ENCODE measurements at regions not wholly inside any gene's neighbourhood (a gene's known extent, or its start where the extent isn't known, plus 50 kb on each side); places are given as distances from the start of the nearest gene placed in this dataset.

DNA sequence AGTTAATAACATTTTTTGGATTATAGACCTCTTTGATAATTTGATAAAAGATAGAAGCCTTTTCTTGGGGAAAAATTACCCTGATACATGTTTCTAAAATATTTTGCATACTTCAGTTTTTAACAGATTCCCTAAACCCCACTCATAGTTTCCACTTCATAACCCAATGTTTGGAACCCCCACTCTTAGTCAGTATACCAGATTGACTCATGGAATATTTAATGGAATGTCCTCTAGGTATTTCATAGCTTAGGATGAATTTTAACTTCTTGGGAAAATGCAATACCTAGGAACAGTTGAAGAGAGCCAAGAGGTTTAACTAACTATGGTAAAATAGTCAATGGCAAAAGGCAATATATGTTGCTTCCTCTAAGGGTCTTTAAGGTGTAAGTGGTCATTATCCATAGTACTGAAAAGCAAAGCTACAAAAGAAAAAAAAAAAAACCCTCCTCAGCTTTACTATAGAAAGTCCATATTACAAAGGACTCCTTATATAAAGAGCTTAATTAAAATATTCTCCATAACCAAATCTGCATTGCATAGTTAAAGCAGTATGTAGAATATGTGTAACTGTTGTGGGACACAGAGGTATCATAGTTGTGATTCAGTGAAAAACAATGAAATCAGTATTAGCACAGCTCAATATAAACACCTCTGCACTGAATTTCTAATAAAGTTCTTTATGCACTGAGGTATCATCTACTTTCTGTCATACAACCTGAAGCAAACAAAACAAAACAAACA, 159.9 kb downstream of the PCDH7 start:
- DNase-seq = no peak

DNA sequence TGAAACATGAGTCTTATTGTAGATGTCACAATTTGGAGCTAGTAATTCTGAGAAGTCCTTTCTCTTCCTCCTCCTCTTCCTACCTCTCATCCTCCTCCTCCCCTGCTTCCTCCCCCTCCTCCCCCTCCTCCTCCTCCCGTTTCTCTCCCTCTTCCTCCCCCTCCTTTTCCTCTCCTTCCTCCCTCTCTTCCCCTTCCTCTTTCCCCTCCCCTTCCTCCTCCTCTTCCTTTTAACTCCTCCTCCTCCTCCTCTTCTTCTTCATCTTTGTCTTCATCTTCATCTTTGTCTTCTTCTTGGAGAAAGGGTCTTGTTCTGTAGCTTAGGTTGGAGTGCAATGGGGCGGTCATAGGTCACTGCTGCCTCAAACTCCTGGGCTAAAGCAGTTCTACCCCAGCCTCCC, 161.8 kb downstream of the PCDH7 start:
- no peak for DNase-seq

GRCh38 chr4:30882443-30882842, 162.3 kb downstream of the PCDH7 start:
- DNase-seq = no peak

- no peak for DNase-seq
Measured at GRCh38 chr4:30882995-30883675, 163.0 kb downstream of the PCDH7 start.

- DNase-seq = no peak
Measured at GRCh38 chr4:30901461-30902451, 181.6 kb downstream of the PCDH7 start.

DNA sequence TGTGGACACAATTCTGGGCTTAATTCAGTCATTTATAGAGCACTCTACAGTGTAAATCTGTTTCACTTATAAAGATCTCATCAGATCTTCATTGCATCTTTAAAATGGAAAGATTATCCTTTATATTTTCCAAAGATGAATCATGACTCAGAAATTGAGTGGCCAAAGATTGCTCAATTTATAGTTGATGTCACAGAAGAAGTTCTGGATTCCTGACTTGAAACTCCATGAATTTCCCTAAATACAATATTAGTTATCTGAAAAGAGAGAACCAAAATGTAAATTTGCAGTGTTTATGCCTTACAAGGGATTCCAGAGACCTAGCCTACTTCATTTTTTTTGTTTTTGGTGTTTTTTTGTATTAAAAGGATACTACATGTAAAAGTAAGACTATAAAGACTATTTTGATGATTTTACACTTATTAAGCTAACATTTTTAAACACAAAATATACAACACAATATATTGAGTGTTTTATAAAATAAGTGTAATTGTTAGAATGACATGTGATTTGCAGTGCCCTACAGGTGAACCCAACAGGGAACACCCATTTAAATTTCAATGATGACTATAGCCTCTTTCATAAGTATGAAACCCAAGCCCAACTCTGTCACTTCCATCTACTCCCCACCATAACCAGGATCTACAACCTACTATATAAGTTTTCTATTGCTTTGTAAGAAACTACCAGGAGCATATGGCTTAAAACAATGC, 183.5 kb downstream of the PCDH7 start:
- no peak for DNase-seq

GRCh38 chr4:30904215-30904555, 184.0 kb downstream of the PCDH7 start:
- no peak for DNase-seq

- DNase-seq = no peak
Measured at GRCh38 chr4:30904588-30904987, 184.4 kb downstream of the PCDH7 start.

GRCh38 chr4:30912098-30912714, 192.0 kb downstream of the PCDH7 start:
- DNase-seq = no peak

- no peak for DNase-seq
Measured at GRCh38 chr4:30916337-30917274, 196.4 kb downstream of the PCDH7 start.

DNA sequence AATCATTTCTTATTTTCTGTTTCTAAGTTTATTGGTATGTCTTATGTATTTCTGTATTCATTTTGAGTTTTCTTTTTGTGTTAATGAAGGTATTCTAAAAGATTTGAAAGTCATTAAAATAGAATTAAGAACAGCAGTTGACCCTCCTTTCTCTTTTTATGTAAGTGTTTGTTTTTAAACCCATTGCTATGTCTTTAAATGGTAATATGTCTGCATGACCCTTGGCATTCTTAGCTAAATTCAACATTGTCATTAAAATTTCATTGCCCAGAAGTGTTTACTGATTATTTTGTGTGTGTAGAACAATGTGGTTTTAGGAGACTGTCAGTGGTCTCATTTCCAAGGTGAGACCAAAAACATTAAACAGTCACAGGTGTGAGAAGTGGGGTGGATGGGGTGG, 197.8 kb downstream of the PCDH7 start:
- DNase-seq = no peak

GRCh38 chr4:30919458-30919857, 199.3 kb downstream of the PCDH7 start:
- no peak for DNase-seq

DNA sequence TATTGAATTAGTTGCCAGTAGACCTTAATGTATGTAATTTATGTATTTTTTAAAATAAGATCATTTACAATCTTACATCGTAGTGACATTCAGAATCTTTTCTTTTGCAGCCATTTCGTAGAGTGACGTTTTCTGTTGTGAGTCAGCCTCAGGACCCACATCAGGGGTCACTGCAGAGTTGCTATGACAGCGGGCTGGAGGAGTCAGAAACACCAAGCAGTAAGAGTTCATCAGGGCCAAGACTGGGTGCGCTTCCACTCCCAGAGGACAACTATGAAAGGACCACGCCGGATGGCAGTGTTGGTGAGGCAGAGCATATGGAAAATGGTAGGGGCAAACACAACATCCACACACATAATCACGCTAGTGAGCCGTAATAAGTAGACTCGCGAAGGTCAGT, 199.9 kb downstream of the PCDH7 start:
- DNase-seq = no peak

- no peak for DNase-seq
Measured at GRCh38 chr4:30922625-30923024, 202.5 kb downstream of the PCDH7 start.

GRCh38 chr4:30924495-30924894, 204.3 kb downstream of the PCDH7 start:
- no peak for DNase-seq

DNA sequence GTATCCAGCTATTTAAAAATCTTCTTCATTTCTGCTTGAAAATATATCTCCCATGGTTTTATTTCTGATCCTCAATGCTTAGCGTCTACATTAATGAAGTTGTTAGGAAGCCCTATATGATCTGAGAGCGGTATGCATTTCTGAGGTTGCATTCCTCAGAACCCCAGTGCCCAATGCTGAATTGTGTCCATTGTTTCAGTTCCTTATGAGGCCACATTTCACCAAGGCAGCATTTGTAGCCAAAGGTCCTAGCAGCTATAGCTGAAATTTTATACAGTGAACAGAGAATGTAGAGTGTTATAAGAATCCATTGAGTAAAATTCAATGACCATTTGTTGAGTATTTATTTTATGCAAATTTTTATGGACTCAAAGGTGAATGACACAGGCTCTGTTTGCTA, 209.5 kb downstream of the PCDH7 start:
- DNase-seq = no peak

DNA sequence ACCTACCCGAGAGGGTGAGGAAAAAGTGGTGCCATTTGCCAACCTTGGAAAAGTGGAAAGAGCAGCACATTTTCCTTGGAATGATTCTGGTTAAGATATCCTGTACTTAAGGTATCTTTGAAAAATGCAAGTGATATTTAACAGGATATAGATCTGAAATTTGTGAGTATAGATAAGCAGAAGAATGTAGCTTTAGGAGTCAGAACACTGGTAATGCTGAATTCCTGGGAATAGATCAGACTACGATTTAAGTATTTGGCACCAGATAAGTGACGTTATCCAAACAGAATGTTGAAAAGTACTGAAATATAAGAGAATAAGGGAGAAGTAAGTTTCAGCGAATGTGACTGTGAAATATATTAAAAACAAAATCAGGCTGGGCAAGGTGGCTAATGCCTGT, 210.1 kb downstream of the PCDH7 start:
- DNase-seq = no peak

DNA sequence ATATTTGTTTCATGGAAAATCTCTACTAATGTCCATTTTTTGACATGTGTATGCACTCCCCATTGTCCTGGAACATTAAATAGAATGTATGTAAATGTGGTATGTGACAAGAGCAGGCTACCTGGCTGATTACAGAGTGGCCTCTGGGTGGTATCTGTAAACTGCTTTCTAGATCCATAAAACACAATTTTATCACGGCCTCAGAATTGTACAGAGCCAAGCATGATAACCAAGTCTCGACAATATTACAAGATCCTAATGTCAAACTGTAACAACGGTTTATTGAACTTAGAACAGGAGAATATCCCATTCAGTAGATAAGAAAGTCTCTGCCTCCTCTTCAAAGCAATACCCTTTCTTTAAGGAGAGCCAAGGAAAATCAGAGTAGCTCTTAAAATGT, 212.4 kb downstream of the PCDH7 start:
- no peak for DNase-seq

DNA sequence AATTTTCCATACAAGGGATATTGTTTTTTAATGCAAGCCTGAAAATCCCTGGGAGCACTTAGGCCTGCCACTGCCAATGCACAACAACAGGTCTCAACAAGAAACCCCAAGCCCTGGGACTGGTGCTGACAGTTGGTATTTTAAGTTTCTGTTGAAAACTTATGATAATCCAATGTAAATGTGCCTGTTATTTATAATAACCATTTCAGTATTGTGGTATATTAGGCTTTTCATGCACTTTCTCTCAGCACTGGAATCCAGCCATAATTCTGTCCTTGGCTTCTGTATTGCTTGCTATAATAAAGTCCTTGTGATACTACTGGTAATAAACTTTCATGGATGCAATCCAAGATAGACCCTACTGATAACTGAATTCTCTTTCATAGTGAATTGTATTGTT, 218.9 kb downstream of the PCDH7 start:
- DNase-seq = no peak

- DNase-seq = no peak
Measured at GRCh38 chr4:30939684-30940083, 219.5 kb downstream of the PCDH7 start.

GRCh38 chr4:30941641-30942040, 221.5 kb downstream of the PCDH7 start:
- DNase-seq = no peak

All from OCI-M1 (cell line).